ENCODE measurements at regions not wholly inside any gene's neighbourhood (a gene's known extent, or its start where the extent isn't known, plus 50 kb on each side); places are given as distances from the start of the nearest gene placed in this dataset.

DNA sequence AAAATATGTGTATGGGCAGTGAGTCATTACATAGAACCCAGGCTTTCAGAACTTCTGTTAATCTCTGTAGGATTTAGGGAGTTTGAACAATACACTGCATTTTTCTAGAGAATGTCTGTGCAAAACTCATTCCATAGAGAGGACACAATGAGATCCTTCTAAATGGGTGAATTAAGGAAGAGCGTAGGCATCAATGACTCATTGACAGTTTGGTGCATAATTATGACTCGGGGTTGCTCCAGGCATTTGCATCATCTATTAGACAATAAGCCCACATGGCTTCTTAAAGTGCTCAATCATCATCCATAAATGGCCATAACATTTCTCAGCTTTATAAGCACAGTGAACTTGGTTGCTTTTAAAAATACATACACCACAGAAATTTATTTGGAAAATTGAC lies 625.5 kb downstream of the CDH26 start:
- TF ChIP-seq CTCF (conservative IDR thresholded peaks at IDR 0.05; ENCODE audit: low read depth, low read length): no peak
- no peak for DNase-seq (ENCODE audit: low read depth)

GRCh38 chr20:60584221-60584620 lies 626.0 kb downstream of the CDH26 start:
- TF ChIP-seq CTCF (conservative IDR thresholded peaks at IDR 0.05; ENCODE audit: low read depth, low read length): no peak
- H3K4me3 ChIP-seq (ENCODE audit: low read depth, low read length): no peak overlapping the region
- DNase-seq (ENCODE audit: low read depth): no peak

More for the DNA sequence above, 625.5 kb downstream of the CDH26 start:
- H3K4me3 ChIP-seq (ENCODE audit: low read depth, low read length): no peak overlapping the region

- TF ChIP-seq CTCF (conservative IDR thresholded peaks at IDR 0.05; ENCODE audit: low read depth, low read length): no peak
- no peak overlapping the region for H3K4me3 ChIP-seq (ENCODE audit: low read depth, low read length)
- no peak for DNase-seq (ENCODE audit: low read depth)
Observed at GRCh38 chr20:60585651-60586050, 627.4 kb downstream of the CDH26 start.

DNA sequence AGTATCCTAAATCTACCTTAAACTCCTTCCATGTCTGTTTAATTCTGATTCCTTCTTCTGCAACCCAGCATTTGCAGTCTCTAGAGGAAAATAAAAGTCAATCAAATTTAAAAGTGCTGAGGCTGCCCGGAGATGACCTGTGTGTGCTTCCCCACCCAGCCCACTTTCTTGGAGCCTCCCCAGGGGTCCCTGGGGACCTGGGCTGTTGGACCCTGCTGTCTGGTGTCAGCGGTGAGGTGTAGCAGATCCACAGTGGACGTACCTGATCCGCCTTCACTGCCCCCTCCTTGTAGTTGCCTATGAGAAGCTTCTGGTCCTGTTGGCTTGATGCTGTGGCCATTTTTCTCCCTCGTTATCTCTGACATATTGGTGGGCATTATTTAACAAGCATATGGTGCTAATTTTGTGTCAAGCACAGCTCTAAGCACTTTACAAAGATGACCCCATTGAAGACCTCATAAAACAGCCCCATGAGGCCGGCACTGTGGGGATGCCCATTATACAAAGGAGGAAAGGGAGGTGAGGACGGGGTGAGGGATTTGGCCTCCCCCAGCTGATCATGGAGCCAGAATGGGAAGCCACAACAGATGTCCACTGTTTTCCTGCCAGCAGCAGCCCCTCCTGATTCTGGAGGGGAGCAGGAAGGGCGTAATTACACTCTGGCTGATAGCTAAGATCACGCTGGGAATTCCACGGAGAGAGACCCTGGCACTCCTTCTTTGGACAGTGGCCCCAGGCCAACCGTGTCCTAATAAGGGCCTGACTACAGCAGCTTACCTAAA lies 628.2 kb downstream of the CDH26 start:
- DNase-seq (ENCODE audit: low read depth): no peak

GRCh38 chr20:60587986-60588385 lies 629.8 kb downstream of the CDH26 start:
- DNase-seq (ENCODE audit: low read depth): no peak
- no peak overlapping the region for H3K4me3 ChIP-seq (ENCODE audit: low read depth, low read length)
- TF ChIP-seq CTCF (conservative IDR thresholded peaks at IDR 0.05; ENCODE audit: low read depth, low read length): no peak

More for the DNA sequence above, 628.2 kb downstream of the CDH26 start:
- TF ChIP-seq CTCF (conservative IDR thresholded peaks at IDR 0.05; ENCODE audit: low read depth, low read length): no peak
- no peak overlapping the region for H3K4me3 ChIP-seq (ENCODE audit: low read depth, low read length)

- no peak for TF ChIP-seq CTCF (conservative IDR thresholded peaks at IDR 0.05; ENCODE audit: low read depth, low read length)
- no peak overlapping the region for H3K4me3 ChIP-seq (ENCODE audit: low read depth, low read length)
- no peak for DNase-seq (ENCODE audit: low read depth)
Observed at GRCh38 chr20:60589623-60590022, 631.4 kb downstream of the CDH26 start.
